ENCODE measurements at regions not wholly inside any gene's neighbourhood (a gene's known extent, or its start where the extent isn't known, plus 50 kb on each side); places are given as distances from the start of the nearest gene placed in this dataset.
A peak's percentile ranks its signal among the peaks of the same experiment; 100 is the strongest.

DNA sequence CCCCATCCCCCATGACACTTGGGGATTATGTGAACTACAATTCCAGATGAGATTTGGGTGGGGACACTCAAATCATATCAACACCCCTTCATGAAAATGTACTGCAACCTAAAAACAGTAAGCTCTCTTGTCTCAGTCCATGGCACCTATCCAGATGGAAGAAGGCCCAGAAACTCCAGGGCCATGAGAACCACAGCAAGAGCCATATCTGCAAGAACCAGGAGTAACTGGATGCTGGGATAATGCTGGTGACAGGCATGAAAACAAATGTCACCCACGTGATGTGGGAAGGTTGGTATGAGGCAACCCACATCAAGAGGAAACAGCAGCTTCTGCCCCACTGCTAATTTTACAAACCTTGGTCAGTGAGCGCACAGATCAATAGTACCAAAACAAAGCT lies 400.1 kb upstream of the ERCC4 start:
- in situ Hi-C loops (cut with MboI; ENCODE audit: low pct_unique_long_range_greater_than_20kb, low sequenced_read_pairs): no loop called here
- DNase-seq: no peak

DNA sequence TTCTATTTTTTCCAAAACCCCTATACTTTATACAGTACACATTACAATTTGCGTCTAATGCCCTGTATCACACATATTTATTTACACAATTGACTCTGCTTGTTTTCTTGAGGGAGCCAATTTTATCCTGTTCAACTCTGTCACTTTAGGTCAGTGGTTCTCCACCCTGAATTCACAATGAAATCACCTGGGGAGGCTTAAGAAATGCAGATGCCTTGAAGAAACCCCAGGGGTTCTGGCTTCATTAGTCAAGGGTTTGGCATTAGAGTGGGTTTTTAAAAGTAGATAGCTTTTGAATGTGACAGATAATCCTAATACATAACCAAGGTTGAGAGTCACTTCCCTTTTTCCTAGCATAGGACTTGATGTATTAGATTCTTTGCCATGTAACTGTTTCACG lies 398.6 kb upstream of the ERCC4 start:
- no peak for DNase-seq
- in situ Hi-C loops (cut with MboI; ENCODE audit: low pct_unique_long_range_greater_than_20kb, low sequenced_read_pairs): no loop called here

DNA sequence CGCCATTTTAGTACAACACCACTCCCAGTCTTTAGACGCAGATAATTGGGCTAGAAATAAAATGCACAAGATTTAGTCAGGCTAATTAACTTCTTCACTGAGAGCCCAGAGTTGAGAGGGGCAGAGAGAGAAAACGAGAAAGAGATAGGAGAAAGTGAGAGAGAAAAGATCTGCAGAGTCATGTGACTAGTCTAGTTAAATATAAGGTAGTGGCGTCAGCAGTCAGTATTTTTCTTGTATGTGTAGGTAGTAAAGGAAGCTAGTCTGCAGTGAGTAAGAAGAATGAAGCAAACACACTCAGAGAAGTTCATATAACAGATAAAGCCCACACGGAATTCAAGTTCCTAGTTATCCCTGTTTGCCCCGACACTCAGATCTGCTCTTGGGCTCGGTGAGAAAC lies 392.6 kb upstream of the ERCC4 start:
- in situ Hi-C loops (cut with MboI; ENCODE audit: low pct_unique_long_range_greater_than_20kb, low sequenced_read_pairs): no loop called here
- no peak for DNase-seq

DNA sequence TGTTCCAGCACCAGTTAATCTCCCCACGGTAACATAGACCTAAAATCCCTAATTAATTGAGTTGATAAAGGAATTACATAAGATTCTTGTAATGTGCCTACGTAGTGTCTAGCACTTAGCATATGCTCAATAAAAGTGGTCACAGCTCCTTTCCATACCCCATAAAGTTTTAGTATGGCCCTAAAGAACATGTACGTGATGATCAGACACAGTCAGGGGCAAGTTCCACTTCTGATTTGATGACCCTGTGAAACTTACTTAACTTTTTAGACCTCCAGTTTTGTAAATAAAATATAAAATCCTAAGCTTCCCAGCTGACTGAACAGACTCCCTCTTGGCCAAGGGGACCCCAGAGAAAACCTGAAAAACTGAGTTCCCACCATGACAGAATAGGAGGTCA lies 391.3 kb upstream of the ERCC4 start:
- DNase-seq: no peak
- in situ Hi-C loops (cut with MboI; ENCODE audit: low pct_unique_long_range_greater_than_20kb, low sequenced_read_pairs): no loop called here

DNA sequence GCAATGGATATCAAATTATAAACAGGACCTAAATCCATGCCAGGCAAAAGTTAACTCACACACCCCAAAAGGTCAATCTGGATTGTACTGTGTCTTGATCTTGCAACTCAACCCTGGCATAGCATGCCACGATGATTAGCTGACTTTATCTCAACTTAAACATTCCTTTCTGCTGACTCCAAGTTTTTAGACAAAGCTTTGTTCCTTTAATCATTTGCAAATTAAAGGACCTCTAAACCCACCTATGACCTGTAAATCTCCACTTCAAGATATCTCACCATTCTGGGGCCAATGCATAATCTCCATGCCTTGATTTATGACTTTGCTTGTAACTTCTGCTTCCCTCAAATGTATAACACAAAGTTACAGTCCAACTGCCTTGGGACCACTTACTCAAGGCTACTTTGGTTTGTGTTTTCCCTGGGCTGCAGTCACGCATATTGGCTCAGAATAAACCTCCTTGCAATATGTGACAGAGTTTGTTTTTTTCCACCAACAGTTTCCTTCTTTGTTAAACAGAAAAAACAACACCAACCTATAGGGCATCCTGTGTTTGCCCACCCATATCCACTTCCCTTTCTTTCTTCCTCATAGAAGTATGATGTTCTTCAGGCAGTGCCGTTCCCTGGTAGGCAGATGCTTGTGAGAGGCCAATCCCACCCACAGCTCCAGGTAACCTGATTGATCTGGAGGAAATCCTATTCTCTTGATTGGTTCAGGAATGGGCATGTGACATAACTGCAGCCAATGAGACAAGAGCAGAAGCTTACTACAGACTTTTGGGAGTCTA lies 390.6 kb upstream of the ERCC4 start:
- in situ Hi-C loops (cut with MboI; ENCODE audit: low pct_unique_long_range_greater_than_20kb, low sequenced_read_pairs): no loop called here
- DNase-seq: peak; percentile 53

DNA sequence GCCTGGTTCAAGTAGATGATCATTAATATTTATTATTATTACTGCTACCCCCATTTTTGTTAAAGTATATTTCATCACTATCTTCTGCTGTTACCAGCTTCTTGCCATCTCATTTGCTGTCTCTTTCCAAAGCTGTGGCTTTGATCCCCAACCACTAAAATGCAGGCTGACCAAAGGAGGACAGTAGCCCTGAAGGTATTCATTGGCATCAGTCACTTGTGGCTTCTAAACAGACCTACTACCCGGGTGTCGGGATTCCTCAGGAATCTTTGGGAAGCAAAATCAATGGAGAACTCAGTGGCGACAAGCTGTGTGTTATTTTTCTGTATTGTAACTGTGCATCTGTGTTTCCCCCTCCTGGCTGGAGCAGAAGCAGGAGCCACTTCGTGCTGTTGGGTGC lies 379.2 kb upstream of the ERCC4 start:
- no peak for DNase-seq
- in situ Hi-C loops (cut with MboI; ENCODE audit: low pct_unique_long_range_greater_than_20kb, low sequenced_read_pairs): no loop called here

DNA sequence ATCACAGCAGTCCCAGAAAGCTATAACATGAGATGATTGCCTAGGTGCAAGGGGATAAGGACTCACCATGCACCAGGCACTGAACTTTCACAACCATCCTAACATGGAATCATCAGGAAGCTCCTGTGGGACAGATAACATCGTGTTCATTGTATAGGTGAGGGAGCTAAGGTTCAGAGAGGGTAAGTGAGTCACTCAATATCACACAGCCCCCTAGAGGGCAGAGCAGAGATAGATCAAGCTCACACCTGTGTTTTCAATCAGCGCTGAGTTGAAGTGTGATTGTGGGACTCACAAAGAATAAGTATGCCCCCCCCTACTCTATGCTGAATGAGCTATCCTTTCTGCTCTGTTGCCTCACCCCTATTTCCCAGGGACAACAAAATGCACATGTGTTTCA lies 377.7 kb upstream of the ERCC4 start:
- in situ Hi-C loops (cut with MboI; ENCODE audit: low pct_unique_long_range_greater_than_20kb, low sequenced_read_pairs): no loop called here

DNA sequence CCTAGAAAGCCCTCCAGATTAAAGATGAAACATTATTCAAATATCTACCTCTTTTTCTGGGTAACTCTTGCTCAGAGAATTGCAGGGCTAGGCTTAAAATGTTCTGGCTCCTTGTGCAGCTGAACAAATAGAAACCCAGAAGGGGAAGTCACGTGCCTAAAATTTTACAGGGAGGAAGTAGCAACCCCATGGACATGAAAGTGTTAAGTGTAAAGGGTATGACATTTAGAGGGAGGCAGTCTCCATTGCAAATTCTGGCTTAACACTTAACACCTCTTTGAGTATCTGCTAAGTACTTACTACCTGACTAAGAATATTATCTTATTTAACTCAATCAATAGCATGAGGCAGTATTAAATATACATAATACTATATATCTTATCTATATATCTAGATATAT lies 376.1 kb upstream of the ERCC4 start:
- in situ Hi-C loops (cut with MboI; ENCODE audit: low pct_unique_long_range_greater_than_20kb, low sequenced_read_pairs): no loop called here
- DNase-seq: no peak

More for the DNA sequence above, 377.7 kb upstream of the ERCC4 start:
- DNase-seq: no peak

DNA sequence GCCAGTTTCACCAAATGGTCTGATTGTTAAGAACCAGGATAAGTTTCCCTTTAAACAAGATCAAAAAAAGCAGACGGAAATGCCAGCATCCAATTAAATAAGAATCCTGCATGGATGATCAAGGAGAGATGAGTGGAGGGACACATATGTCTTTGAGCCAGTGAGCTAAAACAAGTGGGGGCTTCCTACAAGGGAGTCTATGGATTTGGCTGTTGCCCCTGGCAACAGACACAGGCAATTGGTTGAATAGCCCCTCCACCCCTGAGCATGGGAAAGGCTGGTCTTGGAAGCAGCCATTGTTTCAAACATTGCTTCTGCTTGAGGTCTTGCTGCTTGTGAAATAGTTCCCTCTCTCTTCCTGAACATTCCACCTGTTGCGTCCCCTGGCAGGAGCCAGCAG lies 374.7 kb upstream of the ERCC4 start:
- no peak for DNase-seq
- in situ Hi-C loops (cut with MboI; ENCODE audit: low pct_unique_long_range_greater_than_20kb, low sequenced_read_pairs): no loop called here

DNA sequence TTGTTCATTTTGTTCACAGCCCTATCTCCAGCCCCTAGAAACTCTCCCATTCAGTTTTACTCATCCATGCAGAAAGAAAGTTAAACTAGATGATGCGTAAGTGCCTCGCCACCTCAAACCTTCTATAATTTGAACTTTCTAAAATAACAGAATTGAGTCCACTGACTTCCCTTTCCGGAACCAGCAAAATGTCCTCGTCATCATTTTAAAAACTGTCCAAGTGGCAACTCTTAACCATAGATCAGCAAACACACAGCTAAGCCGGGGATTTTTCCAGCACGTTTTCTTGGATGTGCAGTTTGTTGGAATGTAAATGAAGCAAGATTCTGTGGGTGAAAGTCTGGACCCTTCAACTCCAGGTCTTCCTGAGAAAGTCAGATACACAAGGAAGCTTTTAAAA lies 369.7 kb upstream of the ERCC4 start:
- in situ Hi-C loops (cut with MboI; ENCODE audit: low pct_unique_long_range_greater_than_20kb, low sequenced_read_pairs): no loop called here
- DNase-seq: no peak

DNA sequence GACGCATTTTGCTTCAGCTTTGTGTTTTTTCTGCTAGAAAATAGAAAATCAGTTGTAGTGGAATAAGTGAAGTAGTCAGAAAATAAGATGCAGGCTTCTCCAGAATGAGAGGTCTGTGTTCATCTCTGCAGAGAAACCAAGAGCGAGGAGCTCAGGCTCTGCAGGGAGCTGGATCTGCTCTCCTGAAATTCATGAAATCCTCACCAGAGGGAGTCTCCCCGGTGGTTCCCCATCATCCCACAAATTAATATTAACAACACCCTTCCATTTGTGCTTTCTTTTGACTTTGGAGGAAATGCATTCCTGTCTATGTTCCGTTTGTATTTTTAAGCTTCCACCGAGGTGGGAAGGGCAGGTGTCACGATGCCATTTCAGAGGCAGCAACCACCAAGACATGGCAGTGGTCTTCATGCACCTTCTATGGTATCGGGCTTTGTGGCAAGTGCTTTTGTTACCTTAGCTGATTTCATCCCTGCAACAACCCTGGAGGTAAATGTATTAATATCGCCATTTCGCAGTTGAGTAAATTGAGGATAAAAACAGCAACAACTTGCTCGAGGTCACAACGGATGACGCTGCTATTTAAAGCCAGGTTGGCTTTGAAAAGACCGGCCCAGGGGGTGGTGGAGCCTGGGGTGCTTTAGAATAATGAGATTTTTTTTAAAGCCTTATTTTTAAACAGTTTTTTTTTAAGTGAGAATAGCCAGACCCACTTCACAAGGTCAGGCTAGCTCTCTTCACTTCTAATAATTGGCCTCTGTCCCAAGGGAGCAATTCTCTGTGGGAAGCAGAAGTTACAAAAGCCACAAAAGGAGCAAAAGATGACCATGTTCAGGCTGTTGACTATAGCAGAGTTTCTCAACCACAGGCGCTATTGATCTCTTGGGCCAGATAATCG lies 367.6 kb upstream of the ERCC4 start:
- DNase-seq: no peak
- in situ Hi-C loops (cut with MboI; ENCODE audit: low pct_unique_long_range_greater_than_20kb, low sequenced_read_pairs): no loop called here

DNA sequence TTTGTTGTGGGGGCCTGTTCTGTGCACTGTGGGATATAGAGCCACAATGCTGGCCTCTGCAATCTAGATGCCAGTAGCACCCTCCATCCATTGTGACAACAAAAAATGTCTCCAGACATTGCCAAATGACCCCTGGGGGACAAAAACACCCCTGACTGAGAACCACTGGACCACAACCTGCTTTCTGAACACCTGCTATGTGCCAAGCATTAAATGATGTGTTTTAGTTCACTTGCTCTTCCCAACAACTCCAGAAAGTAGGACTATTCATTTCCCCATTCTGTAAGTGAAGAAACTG lies 367.0 kb upstream of the ERCC4 start:
- DNase-seq: no peak
- in situ Hi-C loops (cut with MboI; ENCODE audit: low pct_unique_long_range_greater_than_20kb, low sequenced_read_pairs): no loop called here

DNA sequence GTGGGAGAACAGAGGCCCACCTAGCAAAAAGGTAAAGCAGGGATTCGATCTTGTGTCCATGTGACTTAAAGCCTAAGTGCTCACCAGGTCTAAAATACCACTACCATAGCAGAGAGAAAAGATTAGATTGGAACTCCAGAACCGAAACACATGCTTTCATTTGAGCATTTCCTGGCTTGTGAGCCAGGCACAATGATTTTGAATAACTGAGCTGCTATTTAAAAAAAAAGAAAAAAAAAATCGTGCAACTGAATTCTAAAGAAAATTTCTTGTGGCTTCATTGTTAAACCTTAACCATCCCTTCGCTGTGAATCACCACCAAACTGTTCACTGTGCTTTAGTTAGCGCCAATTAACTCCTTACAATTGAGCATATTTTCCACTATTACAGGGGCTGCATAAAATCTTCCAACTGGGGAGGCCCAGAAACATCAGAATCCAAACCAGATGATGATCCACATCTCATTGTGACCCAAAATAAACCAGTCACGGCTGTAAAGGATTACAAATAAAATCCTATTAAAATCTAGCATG lies 366.4 kb upstream of the ERCC4 start:
- in situ Hi-C loops (cut with MboI; ENCODE audit: low pct_unique_long_range_greater_than_20kb, low sequenced_read_pairs): no loop called here
- no peak for DNase-seq

DNA sequence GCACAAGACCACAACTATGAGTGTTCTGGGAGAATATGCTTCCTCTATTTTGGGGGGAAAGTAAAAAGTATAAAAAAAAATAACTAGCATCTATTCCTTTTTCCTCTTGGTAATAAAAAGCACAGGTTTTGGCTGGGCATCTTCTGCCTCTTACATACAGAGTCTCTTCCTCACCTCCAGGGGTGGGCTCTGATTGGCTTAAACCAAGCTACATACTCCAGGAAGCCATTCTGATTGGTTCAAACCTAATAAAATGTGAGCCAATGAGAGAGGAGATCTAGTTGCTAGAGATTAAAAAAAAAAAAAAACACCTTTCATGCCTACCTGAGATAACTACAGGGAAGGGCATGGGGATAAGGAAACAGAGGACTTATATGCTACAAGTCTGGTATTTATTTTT lies 365.9 kb upstream of the ERCC4 start:
- in situ Hi-C loops (cut with MboI; ENCODE audit: low pct_unique_long_range_greater_than_20kb, low sequenced_read_pairs): no loop called here

DNA sequence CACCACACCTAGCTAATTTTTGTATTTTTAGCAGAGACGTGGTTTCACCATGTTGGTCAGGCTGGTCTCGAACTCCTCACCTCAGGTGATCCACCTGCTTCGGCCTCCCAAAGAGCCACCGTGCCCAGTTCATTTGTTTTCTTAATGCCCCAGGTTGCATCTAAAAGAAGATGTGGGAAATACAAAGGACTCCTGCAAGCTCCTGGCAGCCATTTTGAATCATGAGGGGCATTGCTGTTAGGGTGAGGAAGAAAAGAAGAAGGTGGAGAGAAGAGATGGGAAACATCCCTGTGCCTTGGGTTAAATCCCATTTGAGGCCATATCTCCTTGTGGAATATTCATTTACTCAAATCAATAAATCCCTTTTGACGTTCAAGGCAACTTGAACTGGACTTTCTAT lies 365.3 kb upstream of the ERCC4 start:
- in situ Hi-C loops (cut with MboI; ENCODE audit: low pct_unique_long_range_greater_than_20kb, low sequenced_read_pairs): no loop called here
- no peak for DNase-seq

More for the DNA sequence above, 365.9 kb upstream of the ERCC4 start:
- DNase-seq: no peak

DNA sequence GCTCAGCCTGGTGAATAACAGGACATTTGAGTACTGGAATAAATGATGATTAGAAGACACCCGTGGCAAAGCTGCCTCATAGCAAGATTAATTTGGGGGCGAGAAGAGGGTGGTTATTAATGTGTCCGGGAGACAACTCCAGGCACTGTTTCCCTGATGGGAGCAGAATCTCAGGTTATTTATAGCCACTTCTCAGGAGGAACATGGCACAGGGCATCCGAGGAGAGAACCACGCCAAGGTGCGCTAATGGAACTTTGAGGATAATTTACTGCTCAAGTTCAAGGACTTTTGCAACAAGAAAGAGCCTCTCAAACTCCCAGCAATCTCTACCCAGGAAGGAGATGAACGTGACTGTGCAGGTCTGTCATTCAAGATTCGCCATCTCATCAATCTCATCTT lies 362.5 kb upstream of the ERCC4 start:
- in situ Hi-C loops (cut with MboI; ENCODE audit: low pct_unique_long_range_greater_than_20kb, low sequenced_read_pairs): no loop called here
- DNase-seq: no peak

DNA sequence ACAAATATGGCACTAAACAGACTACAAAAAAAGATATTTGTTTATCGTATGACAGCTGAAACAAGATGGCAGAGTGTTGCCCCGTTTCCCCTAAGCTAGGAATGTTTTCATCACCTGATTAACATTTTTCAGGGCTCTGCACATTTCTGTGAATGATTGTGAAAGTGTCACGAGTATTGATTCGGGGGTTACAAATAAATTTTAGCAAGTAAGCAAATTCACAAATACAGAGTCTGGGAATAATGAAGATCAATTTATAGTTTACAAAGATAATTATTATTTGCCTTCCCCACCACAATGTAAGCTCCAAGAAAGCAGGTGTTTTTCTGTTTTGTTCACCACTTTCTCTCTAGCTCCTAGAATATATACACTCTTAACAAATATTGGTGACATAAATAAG lies 361.2 kb upstream of the ERCC4 start:
- no peak for DNase-seq
- in situ Hi-C loops (cut with MboI; ENCODE audit: low pct_unique_long_range_greater_than_20kb, low sequenced_read_pairs): no loop called here

DNA sequence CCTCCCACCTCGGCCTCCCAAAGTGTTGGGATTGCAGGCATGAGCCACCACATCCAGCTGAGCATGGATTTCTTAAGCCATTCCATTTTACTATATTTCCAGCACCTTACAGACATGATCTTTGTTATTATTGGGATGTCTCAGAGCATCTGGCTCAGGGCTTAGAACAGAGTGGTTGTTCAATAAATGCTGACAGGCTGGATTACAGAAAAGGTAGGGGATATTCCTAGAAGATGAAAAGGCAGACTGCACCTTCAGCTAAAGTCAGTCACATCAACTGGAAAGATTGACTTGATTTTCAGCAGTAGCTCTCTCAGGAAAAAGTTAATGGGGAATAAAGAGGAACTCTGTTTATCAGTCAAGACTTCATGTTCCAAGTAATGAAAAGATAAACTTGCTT lies 360.3 kb upstream of the ERCC4 start:
- no peak for DNase-seq
- in situ Hi-C loops (cut with MboI; ENCODE audit: low pct_unique_long_range_greater_than_20kb, low sequenced_read_pairs): no loop called here

DNA sequence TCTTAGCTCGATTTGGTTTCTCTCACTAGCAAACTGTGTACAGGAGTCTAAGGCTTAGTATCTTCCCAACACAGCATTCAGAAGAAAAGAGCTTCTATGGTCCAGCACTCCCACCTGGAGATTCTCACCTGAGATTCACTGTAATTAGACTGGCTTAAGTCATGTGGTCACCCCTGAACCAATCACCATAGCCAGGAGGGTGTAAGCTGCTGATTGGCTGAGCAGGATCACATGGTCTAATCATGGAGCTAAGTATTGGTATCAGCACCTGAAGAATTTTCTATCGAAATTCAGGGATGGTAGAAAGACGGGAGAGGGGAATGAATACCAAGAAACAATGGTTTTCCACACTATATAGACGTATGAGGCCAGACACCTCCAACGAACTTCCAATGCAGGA lies 359.8 kb upstream of the ERCC4 start:
- in situ Hi-C loops (cut with MboI; ENCODE audit: low pct_unique_long_range_greater_than_20kb, low sequenced_read_pairs): no loop called here
- no peak for DNase-seq

DNA sequence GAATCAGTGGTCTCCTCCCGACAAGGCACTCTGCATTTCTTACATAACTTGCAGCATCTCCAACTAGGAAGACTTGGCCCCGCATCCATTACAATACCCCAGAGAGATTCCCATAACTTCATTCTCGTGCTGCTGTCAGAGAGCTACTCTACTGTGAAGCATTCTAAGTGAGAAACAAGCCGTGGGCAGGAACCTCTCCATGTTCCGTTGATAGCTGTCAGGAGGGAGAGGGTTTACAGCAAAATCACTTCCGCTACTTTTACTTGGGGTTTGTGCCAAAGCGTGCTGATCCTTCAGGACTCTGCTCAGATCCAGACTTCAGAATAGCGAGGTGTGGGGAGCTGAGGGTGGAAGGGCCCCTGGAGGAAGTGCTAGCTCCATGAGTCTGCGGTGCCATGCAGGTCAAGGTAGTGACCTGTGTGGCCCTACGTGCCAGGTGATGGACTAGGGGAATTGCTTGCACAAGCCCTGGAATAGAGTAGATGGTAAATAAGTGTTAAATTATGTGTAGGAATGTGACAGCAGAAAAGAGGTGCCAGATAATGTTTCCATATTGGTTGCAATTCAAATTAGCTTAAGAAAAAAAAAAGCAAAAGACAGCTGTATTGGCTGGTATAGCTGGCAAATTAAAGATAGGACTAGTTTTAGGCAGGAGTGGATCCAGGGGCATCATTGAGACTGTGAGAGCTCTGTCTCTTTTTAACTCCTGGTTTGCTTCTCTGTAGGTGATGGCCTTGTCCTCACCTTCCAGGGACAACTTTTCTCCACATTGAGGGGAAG lies 358.5 kb upstream of the ERCC4 start:
- no peak for DNase-seq
- in situ Hi-C loops (cut with MboI; ENCODE audit: low pct_unique_long_range_greater_than_20kb, low sequenced_read_pairs): no loop called here
